ENCODE measurements at regions not wholly inside any gene's neighbourhood (a gene's known extent, or its start where the extent isn't known, plus 50 kb on each side); places are given as distances from the start of the nearest gene placed in this dataset.

- TF ChIP-seq CTCF (IDR thresholded peaks at IDR 0.05): no peak
- TF ChIP-seq POLR2A (IDR thresholded peaks at IDR 0.05): no peak
- no peak for TF ChIP-seq EP300 (IDR thresholded peaks at IDR 0.05)
These were observed 517.5 kb downstream of the NTRK3 start for GRCh38 chr15:87739081-87739480.
